GM12872 (cell line): ENCODE measurements at regions not wholly inside any gene's neighbourhood (a gene's known extent, or its start where the extent isn't known, plus 50 kb on each side); places are given as distances from the start of the nearest gene placed in this dataset.

Experiments used
- CTCF ChIP-seq: IDR thresholded peaks from 3 replicates; pipeline ENCODE4 v1.5.1; 2011; ENCODE audit warnings: low read depth, mild to moderate bottlenecking, low read length, moderate library complexity; ENCODE audit not compliant: insufficient read depth

GRCh38 chr3:157752956-157753786 is 250.0 kb upstream of the VEPH1 start:
- TF ChIP-seq CTCF = no peak

DNA sequence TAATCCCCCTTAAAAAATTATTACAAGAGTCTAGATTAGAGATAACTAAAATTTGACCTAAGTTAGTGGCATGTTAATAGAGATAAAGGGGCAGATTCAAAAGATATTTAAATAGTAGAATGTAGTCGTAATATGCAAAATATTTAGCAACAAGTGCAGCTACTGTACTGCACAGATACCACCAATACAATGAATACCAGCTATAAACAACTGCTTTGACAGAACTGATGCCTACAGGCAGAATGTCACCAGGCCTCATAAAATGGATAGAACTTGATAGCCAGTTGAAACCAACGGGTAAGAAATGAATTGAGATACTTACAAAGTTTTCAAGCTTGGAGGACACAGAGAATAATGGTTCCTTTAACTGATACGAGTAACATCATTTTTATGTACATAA is 249.3 kb upstream of the VEPH1 start:
- TF ChIP-seq CTCF = no peak

GRCh38 chr3:157751386-157751785 is 248.2 kb upstream of the VEPH1 start:
- no peak for TF ChIP-seq CTCF

GRCh38 chr3:157746391-157746790 is 243.2 kb upstream of the VEPH1 start:
- no peak for TF ChIP-seq CTCF

- TF ChIP-seq CTCF = no peak
Measured at GRCh38 chr3:157741607-157742006, 238.4 kb upstream of the VEPH1 start.

- no peak for TF ChIP-seq CTCF
Measured at GRCh38 chr3:157738441-157738840, 235.2 kb upstream of the VEPH1 start.

GRCh38 chr3:157718800-157719199 is 215.6 kb upstream of the VEPH1 start:
- no peak for TF ChIP-seq CTCF
